NCI-H82 treated with DMSO at 0.1 percent for 48 hours (cell line): ENCODE measurements at regions not wholly inside any gene's neighbourhood (a gene's known extent, or its start where the extent isn't known, plus 50 kb on each side); places are given as distances from the start of the nearest gene placed in this dataset.

Source experiments
- DNase-seq: peaks from one replicate; lab custom pipeline; 2025; ENCODE audit not compliant: unreplicated experiment; lab: John Stamatoyannopoulos, UW

DNA sequence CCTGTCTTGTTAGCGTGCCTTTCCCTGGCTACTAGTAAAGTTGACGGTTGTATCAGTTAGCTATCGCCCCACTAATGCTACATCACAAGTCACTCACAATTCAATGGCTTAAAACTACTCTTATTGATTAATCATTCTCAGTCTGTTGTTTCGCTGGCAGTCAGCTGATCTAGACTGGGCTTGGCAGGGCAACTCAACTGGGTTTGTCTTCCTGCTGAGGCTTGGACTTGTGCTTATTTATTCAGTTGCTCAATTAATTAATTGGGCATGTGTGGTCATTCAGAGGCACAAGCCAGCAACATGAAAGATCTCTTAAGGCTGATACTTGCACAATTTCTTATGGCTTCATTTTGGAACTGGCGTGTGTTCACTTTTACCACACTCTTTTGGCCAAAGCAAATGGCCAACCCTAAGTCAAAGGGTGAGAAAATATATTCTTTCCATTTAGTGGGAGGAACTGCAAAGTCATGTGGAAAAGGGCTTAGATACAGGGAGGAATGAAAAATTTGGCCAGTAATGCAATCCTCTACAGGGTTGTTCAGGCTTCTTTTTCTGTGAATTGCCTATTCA lies 333.5 kb downstream of the GPR37 start:
- DNase-seq = no peak

DNA sequence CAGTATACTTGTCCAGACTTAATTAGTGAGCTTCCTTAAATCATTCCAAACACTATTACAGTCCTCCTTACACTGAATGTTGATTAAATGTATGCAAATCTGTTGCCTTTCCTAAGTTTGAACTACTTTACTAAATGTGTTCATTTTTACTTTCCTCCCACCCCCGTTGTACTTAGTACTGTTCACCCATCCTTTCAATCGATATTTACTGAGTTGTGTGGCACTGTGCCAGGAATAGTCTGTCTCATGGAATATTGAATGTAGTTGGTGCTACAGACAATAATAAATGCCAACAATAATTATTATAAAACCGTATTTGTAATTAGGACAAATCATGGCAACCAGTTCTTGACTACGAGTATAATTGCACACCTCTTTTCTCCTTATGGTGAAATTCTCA lies 335.7 kb downstream of the GPR37 start:
- no peak for DNase-seq

DNA sequence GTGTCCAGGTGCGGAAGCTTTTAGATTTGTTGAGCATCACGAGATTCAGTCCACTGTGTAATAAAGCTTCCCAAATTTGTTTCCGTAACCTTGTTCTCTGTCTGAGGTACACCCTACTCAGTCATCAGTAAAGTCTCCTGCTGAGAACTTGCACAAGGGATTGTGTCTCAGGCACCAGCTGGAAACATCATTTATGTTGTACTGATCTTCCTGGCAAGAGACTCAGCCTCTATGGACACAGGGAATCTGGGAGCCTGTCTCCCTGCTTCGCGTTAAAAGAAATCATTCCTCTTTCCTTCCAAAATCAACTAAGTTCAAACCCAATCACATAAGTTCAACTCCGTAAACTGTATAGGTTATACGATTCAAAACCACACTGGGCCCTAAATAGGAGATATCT lies 336.8 kb downstream of the GPR37 start:
- no peak for DNase-seq

DNA sequence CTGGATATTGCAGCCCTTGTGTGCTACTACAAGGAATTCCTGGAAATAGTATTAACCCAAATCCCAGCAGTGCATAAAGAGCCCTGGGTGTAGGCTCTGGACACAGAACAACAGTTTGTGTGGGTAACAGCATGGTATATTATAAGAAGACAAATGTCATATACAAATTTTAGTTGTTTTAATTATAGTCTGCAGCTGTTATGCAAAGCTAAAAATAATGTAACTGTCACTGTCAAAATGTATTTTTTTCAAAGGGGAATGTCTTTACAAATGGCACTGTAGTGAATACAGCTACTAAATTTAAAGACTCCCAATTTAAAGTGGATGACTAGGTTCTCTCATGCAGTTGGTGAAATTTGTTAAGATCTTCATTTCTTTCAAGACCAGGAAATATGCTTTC lies 339.0 kb downstream of the GPR37 start:
- DNase-seq = no peak

DNA sequence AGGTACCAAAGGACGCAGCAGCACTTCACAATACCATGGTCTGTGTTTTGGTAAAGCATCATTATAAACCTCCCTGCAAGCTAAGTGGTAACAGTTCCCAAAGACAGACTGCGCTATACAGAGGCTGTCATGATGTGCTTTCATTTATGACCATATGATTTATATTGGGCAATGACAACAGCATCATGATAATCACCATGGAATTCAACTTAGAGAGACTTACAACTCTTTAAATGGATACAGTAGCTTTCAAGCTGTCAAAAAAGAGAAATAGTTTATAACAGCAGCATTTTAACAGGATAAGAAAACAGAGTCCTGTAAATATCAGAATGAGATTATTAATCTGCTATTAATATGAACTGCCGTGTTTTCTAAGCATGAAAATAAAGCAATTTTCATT lies 341.7 kb downstream of the GPR37 start:
- no peak for DNase-seq

DNA sequence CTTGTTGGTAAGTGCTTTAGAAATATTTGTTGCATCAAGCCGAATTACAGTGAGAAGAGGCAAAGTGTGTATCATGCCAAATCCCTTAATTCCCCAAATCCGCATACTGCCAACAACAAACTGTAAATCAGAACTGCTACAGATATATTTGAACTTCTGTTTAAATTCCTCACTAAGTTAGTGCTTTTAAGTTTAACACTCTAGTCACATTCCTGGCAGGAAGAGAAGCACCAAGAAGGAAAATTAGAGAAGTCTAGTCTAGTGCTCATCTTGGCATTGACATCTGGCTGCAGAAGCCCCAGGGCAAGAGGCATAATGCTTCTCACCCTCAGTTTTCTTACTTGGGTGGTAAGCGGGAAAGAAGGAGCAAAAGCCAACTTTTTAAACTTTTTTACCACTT lies 343.5 kb downstream of the GPR37 start:
- DNase-seq = no peak

DNA sequence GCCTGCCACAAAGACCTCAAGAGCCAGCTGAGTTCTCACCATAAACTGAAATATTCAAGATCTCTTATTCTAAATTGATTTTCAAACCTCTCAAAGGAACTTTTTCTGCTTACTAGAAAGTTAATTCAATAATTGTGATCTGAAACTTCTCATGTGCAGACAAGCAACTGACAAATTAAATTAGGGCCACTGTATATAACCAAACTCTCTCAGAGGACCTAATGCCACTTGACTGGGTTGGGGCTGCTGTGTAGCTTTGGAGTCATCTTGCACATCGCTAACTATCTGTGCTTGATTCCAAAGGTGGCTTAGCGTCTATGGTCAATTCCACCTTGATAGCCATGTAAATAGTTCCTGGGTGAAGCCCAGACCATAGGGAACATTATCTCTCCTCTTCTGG lies 345.2 kb downstream of the GPR37 start:
- DNase-seq = no peak

DNA sequence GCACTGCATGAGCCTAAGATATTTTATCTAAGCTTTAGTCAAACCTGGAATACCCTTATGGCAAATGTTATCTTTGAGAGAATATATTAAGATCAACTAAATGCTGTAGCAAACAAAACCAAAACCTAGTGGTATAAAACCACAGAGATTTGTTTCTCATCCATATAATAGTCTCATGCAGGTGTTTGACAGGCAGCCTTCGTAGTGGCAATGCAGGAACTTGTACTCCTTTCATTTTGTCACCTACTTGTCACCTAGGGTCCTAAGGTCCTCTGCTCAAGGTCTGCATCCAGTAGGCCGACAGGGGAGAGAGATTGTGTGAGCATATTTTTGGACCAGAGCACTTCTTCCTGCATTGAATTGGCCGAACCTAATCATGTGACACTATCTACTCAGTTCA lies 352.6 kb downstream of the GPR37 start:
- no peak for DNase-seq

DNA sequence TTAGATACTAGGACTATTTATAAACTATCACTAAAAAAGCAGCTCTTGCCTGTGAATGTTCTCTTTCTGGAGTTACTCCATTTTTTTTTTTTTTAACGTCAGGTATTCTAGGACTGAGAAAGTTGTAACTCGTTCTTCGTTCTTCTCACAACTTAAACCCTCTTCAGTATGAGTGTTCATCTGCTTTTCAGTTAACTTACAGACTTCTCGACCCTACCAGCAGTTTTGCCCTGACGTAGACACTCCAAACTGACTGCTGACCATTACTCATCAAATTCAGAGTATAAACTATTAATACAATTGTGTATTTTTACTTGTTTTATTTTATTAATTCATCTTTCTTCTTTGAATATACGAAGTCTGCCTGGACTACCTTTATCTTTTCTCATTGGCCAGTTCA lies 353.1 kb downstream of the GPR37 start:
- no peak for DNase-seq

DNA sequence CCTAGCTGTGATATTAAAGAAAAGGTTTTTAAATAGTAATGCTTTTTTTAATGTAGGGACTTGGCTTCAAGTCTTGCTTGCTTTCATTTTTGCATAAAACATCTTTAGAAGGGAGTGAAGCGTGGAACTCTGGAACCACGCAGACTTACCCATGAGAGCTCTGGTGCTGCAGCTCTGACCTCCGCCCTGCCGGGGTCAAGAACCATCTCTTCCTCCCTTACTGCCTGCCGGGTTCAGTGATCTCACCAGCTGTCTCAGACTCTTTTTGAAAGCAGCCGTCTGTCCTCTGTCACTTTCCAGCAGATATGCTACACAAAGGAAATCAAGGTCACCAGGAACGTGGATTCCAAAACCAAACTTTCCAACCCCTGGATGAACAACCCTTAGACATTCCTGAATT lies 353.8 kb downstream of the GPR37 start:
- no peak for DNase-seq

DNA sequence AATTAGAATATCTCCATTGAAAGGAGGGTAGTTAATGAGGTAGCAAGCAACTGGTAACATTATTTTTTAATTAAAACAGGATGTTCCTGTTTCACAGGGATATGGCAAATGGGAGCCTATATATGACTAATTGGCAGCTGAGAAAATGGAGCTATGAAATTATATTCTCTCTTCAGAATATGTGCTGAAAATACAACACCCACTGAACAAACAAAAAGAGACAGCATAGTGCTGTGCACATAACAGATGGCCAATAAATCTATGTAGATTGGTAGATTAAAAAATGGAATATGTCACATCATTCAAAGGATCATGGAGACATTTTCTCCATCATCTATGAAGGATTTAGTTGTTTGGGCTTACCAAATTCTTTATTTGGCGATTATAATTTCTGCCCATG lies 362.0 kb downstream of the GPR37 start:
- DNase-seq = no peak

DNA sequence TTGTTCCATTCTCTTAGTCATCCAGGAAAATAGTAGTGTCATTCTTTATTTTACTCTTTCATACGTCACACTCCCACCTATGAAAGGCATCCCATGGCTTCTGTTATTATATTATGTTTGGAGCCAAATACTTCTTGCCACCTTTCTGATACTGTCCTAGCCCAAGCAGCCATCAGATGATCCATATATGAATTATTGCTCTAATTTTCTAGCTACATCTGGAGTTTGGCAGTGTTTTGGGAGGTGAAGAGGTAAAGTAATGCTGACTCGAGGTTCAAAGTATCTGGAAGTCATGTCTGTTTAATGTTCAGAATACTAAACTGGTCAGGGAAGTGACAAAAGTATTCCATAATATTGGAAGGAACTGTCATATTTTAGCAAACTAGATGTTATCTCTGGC lies 362.5 kb downstream of the GPR37 start:
- no peak for DNase-seq

DNA sequence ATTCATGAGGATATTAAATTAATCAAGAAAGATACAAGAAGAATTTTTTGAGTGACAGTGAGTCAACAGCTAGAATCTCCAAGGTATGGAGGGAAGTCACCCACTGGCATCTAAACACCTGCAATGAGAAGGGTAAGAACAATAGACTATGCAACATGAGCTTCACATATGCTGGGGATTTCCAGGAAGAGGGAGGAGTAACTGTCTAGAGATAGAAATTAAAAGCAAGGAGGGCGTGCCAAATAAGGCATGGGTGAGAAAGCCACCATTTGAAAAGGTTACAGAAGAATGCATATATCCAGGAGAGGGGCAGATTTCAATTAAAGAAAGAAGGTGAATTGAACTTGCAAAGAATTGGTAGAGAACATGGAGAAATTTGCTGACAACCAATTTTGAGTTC lies 365.7 kb downstream of the GPR37 start:
- DNase-seq = no peak

DNA sequence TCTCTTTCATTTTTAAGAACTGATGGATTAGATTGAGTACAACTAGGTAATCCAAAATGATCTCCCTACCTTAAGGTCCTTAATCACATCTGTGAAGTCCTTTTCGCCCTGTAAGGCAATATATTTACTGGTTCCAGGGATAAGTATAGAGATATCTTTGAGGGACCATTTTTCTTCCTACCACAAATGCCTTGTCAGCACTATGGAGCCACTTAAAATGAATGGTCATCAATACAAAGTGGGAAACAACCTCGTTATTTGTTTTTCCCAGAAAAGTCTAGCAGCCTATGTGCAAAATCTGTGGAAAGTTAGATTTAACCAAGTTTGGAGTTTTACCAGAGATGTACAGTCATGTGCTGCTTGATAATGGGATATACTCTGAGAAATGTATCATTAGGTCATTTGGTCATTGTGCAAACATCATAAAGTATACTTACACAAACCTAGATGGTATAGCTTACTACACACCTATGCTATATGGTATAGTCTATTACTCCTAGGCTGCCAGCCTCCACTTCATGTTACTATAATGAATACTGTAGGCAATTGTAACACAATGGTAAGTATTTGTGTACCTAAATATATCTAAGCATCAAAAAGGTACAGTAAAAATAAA lies 366.2 kb upstream of the TMEM229A start:
- no peak for DNase-seq

DNA sequence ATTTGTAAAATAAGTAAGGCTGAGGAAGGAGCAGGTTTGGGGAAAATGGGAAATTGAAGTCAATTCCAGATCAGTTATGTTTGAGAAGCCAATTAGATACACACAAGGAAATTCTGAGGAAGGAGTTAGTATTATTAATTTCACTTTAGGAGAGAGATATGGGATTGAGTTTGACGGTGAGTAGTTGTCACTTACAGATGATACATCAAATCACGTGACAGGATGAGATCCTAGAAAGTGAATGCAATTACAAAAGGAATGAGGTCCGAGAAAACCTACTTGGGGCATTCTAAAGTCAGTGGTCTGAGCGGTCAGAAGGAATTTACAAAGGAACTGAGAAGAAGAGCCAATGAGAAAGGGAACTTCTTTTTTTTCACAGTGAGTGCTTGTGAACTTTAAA lies 364.3 kb upstream of the TMEM229A start:
- DNase-seq = no peak

DNA sequence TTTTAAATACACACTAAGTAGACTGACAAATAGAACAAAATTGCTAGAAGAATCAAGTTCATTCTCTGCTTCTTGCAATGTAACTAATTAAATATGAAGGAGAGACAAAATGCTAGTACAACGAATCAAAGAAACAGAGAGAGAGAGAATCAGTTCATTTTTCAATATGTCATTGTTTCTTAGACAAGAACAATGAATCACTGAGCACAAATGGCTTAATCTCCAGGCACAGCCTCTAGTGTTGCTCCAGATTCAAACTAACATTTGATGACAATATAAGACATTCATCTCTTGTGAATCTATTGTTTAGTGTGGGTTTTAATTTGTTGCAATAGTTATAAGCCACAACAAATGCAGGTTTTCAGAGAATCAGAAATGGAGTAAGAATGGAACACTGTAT lies 357.4 kb upstream of the TMEM229A start:
- DNase-seq = no peak

DNA sequence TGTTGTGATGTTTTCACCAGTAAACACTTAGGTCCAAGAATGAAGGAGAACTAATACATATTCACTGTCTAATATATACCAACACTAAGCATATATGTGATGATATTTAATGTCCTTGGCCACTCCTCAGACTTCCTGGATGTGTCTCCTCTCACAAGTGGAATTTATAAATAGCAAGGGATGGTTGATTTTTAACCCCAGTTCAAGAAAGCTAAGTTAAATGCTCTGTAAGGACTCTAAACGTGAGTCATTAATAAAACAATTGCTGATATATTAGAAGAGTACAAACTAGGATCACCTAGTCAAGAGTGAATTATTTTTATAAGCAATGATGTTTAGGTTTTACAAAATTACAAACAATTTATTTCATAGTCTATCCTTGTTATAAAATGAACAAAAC lies 355.9 kb upstream of the TMEM229A start:
- no peak for DNase-seq

DNA sequence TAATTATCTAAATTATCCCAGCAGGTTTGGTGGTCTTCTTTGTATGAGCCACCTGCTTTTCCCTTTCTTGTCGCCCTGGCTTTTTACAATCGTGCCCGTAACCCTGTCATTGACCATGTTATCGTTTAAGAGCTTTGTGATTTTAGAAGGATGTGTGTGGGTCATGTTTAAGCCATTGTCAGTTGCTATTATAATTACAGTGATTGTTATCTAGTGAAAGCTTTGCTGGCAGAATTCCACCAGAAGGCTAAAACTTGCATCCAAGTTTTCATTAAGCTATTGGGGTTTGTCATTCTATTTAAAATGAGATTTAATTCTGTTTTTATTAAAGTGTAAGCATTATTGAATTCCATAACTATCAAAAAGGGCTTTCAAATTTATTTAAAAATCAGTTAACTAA lies 354.2 kb upstream of the TMEM229A start:
- DNase-seq = no peak

DNA sequence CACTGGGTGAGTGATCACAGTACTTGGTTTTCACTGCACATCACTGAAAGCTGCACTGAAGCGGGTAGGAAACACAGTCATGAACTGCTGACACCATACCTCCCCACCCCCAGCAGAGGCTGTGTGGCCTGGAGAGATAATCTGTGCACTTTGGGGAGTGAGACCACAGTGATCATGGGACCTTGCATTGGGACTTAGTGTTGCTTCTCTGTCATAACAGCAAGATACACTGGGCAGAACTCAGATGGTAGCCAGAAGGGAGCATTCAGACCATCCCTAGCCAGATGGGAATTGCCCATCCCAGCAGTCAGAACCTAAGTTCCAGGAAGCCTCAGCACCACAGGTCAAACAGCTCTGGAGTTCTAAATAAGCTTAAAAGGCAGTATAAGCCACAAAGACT lies 346.4 kb upstream of the TMEM229A start:
- no peak for DNase-seq

DNA sequence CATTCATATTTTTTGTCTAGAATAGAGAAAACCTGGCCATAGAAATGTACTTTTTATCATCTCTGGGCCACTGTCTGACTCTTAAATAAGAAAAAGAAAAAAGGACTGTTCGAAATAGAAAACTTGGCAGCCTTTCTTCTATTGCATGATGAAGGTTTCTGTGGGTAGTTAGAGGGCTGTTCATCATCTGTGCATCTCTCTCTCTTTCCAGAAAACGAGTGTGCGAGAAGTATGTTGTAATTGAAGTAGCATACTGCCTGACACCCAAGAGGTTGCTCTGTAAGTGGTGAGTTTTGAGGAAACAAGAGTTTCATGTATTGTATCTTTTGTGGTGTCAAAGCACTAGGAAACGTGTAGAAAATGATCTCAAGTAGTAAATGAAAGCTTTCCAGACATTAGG lies 343.2 kb upstream of the TMEM229A start:
- no peak for DNase-seq

DNA sequence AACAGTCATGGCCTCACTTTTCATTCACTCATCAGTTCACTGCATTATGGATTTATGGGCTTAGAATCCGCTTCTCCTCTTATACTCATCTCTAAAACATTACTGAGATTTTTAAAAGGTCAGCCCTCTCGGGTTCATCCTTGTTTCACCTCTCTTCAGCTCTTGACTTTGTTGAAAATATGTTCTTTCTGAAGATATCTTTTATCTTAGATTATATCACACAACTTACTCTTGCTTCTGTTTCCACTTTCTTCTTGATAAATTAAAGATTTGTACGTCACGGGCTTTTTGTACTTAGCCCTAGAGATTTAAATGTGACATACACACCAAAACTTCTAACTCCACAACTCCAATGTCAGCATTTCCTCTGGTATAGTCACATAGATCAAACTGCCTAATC lies 342.5 kb upstream of the TMEM229A start:
- DNase-seq = no peak

DNA sequence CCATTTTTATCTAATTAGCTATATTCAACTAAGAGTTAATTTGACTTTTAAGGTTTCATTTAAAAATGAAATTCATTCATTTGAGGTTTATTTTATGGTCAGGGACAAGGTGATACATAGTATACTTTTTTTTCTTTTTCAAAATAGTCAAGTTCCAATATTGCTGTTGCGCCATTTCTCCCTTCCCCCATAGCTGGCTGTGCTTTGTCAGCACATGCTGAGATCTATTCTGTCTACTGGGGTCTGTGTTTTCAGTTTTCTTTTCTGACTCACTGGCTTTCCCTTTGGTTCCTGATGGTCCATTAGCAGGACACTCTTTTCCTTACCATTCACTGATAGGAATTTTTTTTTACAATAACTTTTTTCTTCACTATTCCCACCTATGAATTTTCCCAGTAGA lies 336.4 kb upstream of the TMEM229A start:
- no peak for DNase-seq

DNA sequence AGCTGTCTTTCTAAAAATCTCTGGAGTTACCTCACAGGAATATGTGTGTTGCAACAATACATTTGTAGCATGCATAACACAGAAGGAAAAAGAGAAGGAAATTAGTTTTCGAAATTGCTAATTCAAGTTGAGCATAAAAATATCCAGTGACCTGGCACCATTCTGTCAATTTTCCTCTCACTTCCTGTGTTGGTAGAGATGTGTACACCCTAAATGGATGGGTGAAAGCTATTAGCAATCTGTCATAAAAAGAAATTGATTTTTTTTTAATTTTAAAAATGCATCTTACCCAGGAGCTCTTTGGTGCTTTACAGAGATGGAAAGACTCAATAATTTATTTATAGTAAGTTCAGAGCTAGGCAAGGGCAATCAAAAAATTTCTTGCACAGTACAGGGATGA lies 333.3 kb upstream of the TMEM229A start:
- DNase-seq = no peak

DNA sequence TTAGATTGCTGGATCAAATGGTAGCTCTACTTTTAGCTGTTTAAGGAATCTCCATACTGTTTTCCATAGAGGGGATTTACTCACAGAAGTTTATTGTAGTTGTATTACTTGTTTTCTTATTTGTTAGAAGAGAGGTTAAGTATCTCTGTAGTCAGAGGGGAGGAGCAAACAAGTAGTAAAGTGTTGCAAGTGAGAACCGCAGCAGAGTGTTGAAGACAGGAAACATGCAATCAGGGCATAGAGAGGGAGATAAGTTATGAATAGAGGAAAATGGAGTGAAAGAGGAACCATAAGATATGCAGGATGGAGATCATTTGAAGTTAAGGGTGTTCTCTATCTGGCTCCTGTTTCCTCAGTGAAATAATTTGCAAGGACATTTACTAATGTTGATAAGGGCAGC lies 331.4 kb upstream of the TMEM229A start:
- no peak for DNase-seq
